ENCODE measurements at regions not wholly inside any gene's neighbourhood (a gene's known extent, or its start where the extent isn't known, plus 50 kb on each side); places are given as distances from the start of the nearest gene placed in this dataset.

DNA sequence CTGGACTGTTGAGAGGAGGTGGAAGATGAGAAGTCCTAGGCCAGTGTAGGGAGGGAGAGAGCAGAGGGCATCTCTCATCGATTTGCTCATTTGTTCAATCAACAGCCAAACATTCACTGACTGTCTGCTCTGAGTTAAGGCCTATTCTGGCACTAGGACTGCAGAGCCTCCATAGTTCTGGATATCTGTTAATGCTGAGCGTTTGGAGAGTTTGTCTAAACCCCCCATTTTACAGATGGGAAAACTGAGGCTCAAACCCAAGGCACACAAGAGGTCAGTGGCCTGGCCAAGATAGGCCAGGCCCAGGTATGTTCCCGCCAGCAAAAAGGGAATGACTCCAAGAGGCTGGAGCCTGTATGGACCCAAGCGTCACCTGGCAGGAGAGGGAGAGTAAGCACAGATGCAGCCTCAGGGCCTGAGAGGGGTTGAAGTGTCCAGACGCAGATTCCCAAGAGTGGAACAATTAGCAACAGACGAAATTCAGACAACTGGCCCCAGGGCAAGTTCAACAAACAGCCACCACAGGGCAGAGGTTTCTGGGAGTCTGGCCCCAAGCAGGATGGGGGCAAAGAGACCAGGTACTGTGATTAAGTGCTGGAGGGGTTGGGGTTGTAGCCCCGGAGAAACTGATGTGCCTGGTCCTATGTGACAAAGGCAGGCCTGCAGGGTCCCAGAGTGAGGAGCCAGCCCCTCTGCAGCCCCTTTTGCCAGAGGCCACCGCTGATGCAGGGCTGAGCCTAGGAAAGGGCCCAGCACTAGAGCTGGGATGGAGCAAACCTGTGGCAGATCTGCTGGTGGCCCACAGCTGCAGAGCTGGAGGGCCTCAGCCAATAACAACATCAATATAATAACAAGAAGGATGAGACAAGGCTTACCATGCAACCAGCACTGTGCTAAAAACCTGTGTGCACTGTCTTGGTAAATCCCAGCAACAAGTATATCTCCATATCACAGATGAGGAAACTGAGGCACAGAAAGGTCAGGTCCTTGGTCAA is 245.1 kb upstream of the TLE3 start:
- ATAC-seq (peak; percentile 27 to 48 (median 36)), DNase-seq (no peak)
- WGBS (ENCODE audit: insufficient coverage, low coverage, low lambda C conversion rate, missing lambda C conversion rate), result 72% methylated on average over 5 of the region's 8 CpGs
- peaks cover 0 to 16% (median 2%) of the 10 kb centered on the region in 4 donors for H3K4me1 ChIP-seq
- TF ChIP-seq POLR2A (IDR thresholded peaks at IDR 0.05), result no peak
- TF ChIP-seq, protein P1, sequence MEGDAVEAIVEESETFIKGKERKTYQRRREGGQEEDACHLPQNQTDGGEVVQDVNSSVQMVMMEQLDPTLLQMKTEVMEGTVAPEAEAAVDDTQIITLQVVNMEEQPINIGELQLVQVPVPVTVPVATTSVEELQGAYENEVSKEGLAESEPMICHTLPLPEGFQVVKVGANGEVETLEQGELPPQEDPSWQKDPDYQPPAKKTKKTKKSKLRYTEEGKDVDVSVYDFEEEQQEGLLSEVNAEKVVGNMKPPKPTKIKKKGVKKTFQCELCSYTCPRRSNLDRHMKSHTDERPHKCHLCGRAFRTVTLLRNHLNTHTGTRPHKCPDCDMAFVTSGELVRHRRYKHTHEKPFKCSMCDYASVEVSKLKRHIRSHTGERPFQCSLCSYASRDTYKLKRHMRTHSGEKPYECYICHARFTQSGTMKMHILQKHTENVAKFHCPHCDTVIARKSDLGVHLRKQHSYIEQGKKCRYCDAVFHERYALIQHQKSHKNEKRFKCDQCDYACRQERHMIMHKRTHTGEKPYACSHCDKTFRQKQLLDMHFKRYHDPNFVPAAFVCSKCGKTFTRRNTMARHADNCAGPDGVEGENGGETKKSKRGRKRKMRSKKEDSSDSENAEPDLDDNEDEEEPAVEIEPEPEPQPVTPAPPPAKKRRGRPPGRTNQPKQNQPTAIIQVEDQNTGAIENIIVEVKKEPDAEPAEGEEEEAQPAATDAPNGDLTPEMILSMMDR (IDR thresholded peaks at IDR 0.05), result no peak
- H3K27ac ChIP-seq, result no peak overlapping the region
- H3K9me3 ChIP-seq, result no peaks in the 10 kb centered on the region
- no peaks in the 10 kb centered on the region for H3K27me3 ChIP-seq
- intact Hi-C loops (cut with DNase I), result no loop called here
- no peaks in the 10 kb centered on the region for H3K36me3 ChIP-seq
- no peak overlapping the region for H3K4me3 ChIP-seq

- 90% methylated on average over 6 of the region's 7 CpGs for WGBS (ENCODE audit: insufficient coverage, low coverage, low lambda C conversion rate, missing lambda C conversion rate)
- H3K9me3 ChIP-seq, result no peaks in the 10 kb centered on the region
- no peaks in the 10 kb centered on the region for H3K36me3 ChIP-seq
- H3K27ac ChIP-seq, result no peak overlapping the region
- intact Hi-C loops (cut with DNase I), result no loop called here
- TF ChIP-seq POLR2A (IDR thresholded peaks at IDR 0.05), result no peak
- TF ChIP-seq, protein P1 (IDR thresholded peaks at IDR 0.05), result no peak
- ATAC-seq, result no peak
- no peak for DNase-seq
- H3K4me1 ChIP-seq, result peaks cover 0 to 14% (median 2%) of the 10 kb centered on the region in 4 donors
- H3K27me3 ChIP-seq, result no peaks in the 10 kb centered on the region
- no peak overlapping the region for H3K4me3 ChIP-seq
These were observed 244.4 kb upstream of the TLE3 start for GRCh38 chr15:70342141-70342540.

DNA sequence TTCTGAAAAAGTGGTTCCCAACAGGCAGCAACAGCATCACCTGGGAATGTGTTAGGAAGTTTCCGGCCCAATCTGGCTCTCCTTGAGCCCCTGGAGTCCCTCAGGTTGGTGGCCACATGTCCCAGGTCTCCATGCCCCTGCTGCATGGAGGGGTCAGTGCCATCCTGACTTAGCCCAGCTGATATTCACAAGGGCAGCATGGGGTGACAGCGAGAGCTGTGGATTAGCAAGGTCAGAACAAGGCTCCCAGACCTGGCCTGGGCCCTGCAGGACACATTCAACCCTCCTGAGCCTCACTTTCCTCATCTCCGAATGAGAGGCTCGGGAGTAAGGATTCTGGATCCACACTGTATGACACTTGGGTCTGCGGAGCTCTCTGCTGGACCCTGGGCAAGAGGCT is 243.8 kb upstream of the TLE3 start:
- Histone ChIP-seq H3K4me3 (no peak overlapping the region), H3K27me3 (no peaks in the 10 kb centered on the region), H3K27ac (no peak overlapping the region), H3K36me3 (no peaks in the 10 kb centered on the region), H3K9me3 (no peaks in the 10 kb centered on the region), H3K4me1 (peaks cover 0 to 12% (median 2%) of the 10 kb centered on the region in 4 donors)
- intact Hi-C loops (cut with DNase I), result no loop called here
- WGBS (ENCODE audit: insufficient coverage, low coverage, low lambda C conversion rate, missing lambda C conversion rate), result 43% methylated on average over 2 of the region's 5 CpGs
- no peak for DNase-seq
- no peak for TF ChIP-seq POLR2A (IDR thresholded peaks at IDR 0.05)
- no peak for ATAC-seq

DNA sequence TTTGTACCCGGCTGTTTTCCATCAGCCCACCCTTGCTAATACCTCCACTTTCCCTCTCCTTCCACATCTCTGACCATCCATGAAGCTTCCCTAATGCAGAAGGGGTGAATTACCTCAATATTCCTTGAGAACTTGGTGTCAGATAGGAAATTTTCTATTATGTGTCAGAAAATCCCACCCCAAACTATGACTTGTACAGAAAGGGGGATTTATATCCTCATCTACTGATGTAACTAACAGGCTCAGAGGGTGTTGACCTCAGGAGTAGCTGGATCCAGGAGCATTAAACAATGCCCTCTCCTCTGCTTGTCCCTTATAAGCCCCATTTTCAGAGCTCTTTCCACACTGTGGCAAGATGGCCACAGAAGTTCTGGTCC is 242.8 kb upstream of the TLE3 start:
- Histone ChIP-seq H3K4me1 (peaks cover 0 to 12% (median 2%) of the 10 kb centered on the region in 4 donors), H3K4me3 (no peak overlapping the region), H3K27me3 (no peaks in the 10 kb centered on the region), H3K9me3 (no peaks in the 10 kb centered on the region), H3K36me3 (no peaks in the 10 kb centered on the region), H3K27ac (no peak overlapping the region)
- DNase-seq (peak in 1 of 3 donors; percentile 5), ATAC-seq (no peak)
- TF ChIP-seq, protein P1 (IDR thresholded peaks at IDR 0.05), result no peak
- TF ChIP-seq POLR2A (IDR thresholded peaks at IDR 0.05), result no peak
- intact Hi-C loops (cut with DNase I), result no loop called here
- WGBS (ENCODE audit: insufficient coverage, low coverage, low lambda C conversion rate, missing lambda C conversion rate), result no CpG with 5 or more reads among the region's 1 CpG
